ENCODE measurements at regions not wholly inside any gene's neighbourhood (a gene's known extent, or its start where the extent isn't known, plus 50 kb on each side); places are given as distances from the start of the nearest gene placed in this dataset.

DNA sequence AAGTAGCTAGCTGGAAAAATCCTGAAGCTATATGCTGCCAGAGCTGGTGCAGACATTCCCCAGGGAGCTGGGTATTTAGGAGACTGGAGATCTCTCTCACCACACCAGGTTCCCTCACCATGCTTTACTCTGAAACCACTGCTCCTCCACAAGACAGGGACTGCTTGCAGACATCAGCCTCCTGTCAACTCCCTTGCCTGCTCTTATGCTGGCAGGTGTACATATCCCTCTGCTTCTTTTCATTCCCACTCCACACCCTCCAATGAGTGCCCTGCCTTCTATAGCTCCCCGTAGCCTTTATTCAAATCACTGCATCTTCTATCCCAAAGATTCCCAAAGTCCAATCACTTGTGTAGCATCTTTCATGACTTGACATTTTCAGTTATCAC, 380.7 kb downstream of the NFIB start:
- H3K27ac ChIP-seq = no peak overlapping the region
- no peak for TF ChIP-seq ZFX (IDR thresholded peaks at IDR 0.05; ENCODE audit: borderline replicate concordance)
- TF ChIP-seq CTCF (IDR thresholded peaks at IDR 0.05) = no peak

GRCh38 chr9:13932528-13933267, 381.2 kb downstream of the NFIB start:
- H3K27ac ChIP-seq = no peak overlapping the region
- TF ChIP-seq ZFX (IDR thresholded peaks at IDR 0.05; ENCODE audit: borderline replicate concordance) (no peak), CTCF (IDR thresholded peaks at IDR 0.05) (no peak)

DNA sequence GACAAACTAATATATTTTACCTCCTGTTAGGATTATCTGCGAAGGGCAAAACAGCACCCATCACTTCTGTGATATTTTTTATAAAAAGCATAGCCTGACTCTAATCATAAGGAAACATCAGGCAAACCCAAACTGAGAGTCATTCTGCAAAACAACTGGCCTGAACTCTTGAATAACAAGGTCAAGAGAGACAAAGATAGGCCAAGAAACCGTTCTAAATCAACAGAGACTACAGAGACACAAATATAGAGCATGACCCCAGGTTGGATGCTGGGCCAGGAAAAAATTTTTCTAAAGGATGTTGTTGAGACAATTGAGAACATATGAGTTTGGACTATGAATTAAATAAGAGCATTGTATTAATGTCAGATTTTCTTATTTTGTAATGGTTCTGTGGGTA, 384.9 kb downstream of the NFIB start:
- no peak overlapping the region for H3K27ac ChIP-seq
- TF ChIP-seq ZFX (IDR thresholded peaks at IDR 0.05; ENCODE audit: borderline replicate concordance) = no peak
- no peak for TF ChIP-seq CTCF (IDR thresholded peaks at IDR 0.05)

GRCh38 chr9:13923381-13923780, 390.6 kb downstream of the NFIB start:
- H3K27ac ChIP-seq = no peak overlapping the region
- TF ChIP-seq ZFX (IDR thresholded peaks at IDR 0.05; ENCODE audit: borderline replicate concordance) (no peak), CTCF (IDR thresholded peaks at IDR 0.05) (no peak)

GRCh38 chr9:13920557-13920956, 393.4 kb downstream of the NFIB start:
- TF ChIP-seq CTCF (IDR thresholded peaks at IDR 0.05) (no peak), ZFX (IDR thresholded peaks at IDR 0.05; ENCODE audit: borderline replicate concordance) (no peak)
- H3K27ac ChIP-seq = no peak overlapping the region

DNA sequence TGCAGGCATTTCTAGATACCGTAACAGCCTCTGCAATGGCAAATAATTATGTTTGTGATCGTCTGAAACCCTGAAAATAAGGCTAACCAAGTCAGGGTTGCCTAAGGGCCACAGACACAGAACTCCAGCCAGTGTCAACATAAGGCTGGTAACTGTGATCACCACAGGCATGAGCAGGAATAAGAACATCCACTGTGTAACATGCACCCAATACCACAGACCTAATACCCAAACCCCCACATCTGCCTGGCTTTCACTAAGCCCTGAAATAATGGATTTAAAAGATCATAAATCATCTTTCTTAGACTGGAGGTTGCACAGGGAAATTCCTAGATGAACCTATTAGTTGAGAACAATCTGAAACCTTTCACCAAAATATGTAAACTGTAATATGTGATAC, 394.5 kb downstream of the NFIB start:
- TF ChIP-seq CTCF (IDR thresholded peaks at IDR 0.05) (no peak), ZFX (IDR thresholded peaks at IDR 0.05; ENCODE audit: borderline replicate concordance) (no peak)
- H3K27ac ChIP-seq = no peak overlapping the region

DNA sequence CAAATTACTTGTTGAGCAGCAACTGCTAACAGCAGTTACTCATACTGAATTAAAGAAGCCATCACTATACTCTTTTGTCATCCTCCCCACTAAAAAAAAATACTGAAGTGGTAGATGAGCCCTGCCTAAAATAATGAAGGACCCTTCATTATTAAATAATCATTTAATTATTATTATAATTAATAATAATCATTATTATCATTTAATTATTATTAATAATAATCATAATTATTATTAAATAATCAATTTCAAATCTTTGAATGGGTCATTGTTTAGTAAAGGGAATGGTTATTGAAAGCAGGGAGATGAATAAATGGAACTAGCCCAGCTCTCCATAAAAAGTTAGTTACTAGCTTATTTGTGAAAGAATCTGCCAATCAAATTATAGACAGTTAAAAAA, 396.4 kb downstream of the NFIB start:
- H3K27ac ChIP-seq = no peak overlapping the region
- TF ChIP-seq CTCF (IDR thresholded peaks at IDR 0.05) = no peak
- TF ChIP-seq ZFX (IDR thresholded peaks at IDR 0.05; ENCODE audit: borderline replicate concordance) = no peak
